ENCODE measurements at regions not wholly inside any gene's neighbourhood (a gene's known extent, or its start where the extent isn't known, plus 50 kb on each side); places are given as distances from the start of the nearest gene placed in this dataset.

DNA sequence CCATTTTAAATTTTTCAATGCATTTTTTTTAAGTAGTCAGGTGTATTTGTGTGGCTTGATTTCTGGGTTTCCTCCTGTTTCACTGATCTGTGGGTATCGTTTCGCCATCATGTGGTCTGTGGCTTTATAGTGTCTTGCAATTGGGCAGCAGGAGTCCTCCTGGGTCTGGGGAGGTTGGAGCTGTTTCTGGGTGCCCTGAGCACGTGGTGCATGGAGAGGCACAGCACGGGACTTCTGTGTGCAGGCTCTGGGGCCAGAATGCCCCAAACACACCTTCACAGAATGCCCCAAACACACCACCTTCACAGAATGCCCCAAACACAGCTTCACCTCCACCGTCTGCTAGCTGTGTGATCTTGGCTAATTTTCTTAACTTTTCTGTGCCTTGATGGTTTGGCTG, 82.6 kb upstream of the COL5A1 start:
- TF ChIP-seq POLR2A (IDR thresholded peaks at IDR 0.05) = no peak
- TF ChIP-seq, protein P1, sequence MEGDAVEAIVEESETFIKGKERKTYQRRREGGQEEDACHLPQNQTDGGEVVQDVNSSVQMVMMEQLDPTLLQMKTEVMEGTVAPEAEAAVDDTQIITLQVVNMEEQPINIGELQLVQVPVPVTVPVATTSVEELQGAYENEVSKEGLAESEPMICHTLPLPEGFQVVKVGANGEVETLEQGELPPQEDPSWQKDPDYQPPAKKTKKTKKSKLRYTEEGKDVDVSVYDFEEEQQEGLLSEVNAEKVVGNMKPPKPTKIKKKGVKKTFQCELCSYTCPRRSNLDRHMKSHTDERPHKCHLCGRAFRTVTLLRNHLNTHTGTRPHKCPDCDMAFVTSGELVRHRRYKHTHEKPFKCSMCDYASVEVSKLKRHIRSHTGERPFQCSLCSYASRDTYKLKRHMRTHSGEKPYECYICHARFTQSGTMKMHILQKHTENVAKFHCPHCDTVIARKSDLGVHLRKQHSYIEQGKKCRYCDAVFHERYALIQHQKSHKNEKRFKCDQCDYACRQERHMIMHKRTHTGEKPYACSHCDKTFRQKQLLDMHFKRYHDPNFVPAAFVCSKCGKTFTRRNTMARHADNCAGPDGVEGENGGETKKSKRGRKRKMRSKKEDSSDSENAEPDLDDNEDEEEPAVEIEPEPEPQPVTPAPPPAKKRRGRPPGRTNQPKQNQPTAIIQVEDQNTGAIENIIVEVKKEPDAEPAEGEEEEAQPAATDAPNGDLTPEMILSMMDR (IDR thresholded peaks at IDR 0.05) = no peak

Measured in heart left ventricle (tissue), 13 donors.